ENCODE measurements at regions not wholly inside any gene's neighbourhood (a gene's known extent, or its start where the extent isn't known, plus 50 kb on each side); places are given as distances from the start of the nearest gene placed in this dataset.
"Not testable (repeated sequence)": the region's sequence is repeated elsewhere in the genome, so short reads cannot be mapped to it uniquely, and the experiment has no call there.

- in situ Hi-C loops (cut with MboI; ENCODE audit: low sequenced_read_pairs), result no loop called here
Observed at GRCh38 chr15:92803536-92803851, 96.6 kb upstream of the CHD2 start.

GRCh38 chr15:92803852-92804609 is 96.1 kb upstream of the CHD2 start:
- in situ Hi-C loops (cut with MboI; ENCODE audit: low sequenced_read_pairs), result no loop called here

GRCh38 chr15:92804610-92804936 is 95.6 kb upstream of the CHD2 start:
- in situ Hi-C loops (cut with MboI; ENCODE audit: low sequenced_read_pairs), result not testable (repeated sequence)

GRCh38 chr15:92805080-92805690 is 94.9 kb upstream of the CHD2 start:
- in situ Hi-C loops (cut with MboI; ENCODE audit: low sequenced_read_pairs), result no loop called here

GRCh38 chr15:92806171-92806570 is 94.0 kb upstream of the CHD2 start:
- in situ Hi-C loops (cut with MboI; ENCODE audit: low sequenced_read_pairs), result not testable (repeated sequence)

GRCh38 chr15:92806763-92807162 is 93.4 kb upstream of the CHD2 start:
- in situ Hi-C loops (cut with MboI; ENCODE audit: low sequenced_read_pairs), result no loop called here

- in situ Hi-C loops (cut with MboI; ENCODE audit: low sequenced_read_pairs), result no loop called here
Observed at GRCh38 chr15:92807971-92808571, 92.1 kb upstream of the CHD2 start.

GRCh38 chr15:92808598-92809063 is 91.5 kb upstream of the CHD2 start:
- in situ Hi-C loops (cut with MboI; ENCODE audit: low sequenced_read_pairs), result no loop called here

GRCh38 chr15:92809064-92809879 is 90.9 kb upstream of the CHD2 start:
- in situ Hi-C loops (cut with MboI; ENCODE audit: low sequenced_read_pairs), result no loop called here

GRCh38 chr15:92809880-92810361 is 90.2 kb upstream of the CHD2 start:
- in situ Hi-C loops (cut with MboI; ENCODE audit: low sequenced_read_pairs), result loop anchor here (5.0 to 10.0 kb wide), 2 partner anchors 67 to 105 kb away; no protein-coding TSS in a partner anchor

- in situ Hi-C loops (cut with MboI; ENCODE audit: low sequenced_read_pairs), result loop anchor here (5.0 to 10.0 kb wide), 2 partner anchors 67 to 104 kb away; no protein-coding TSS in a partner anchor
Observed at GRCh38 chr15:92810418-92811138, 89.5 kb upstream of the CHD2 start.

GRCh38 chr15:92811148-92811913 is 88.8 kb upstream of the CHD2 start:
- in situ Hi-C loops (cut with MboI; ENCODE audit: low sequenced_read_pairs), result loop anchor here (5.0 to 10.0 kb wide), 2 partner anchors 66 to 103 kb away; no protein-coding TSS in a partner anchor

GRCh38 chr15:92812271-92812670 is 87.9 kb upstream of the CHD2 start:
- in situ Hi-C loops (cut with MboI; ENCODE audit: low sequenced_read_pairs), result loop anchor here (5.0 to 10.0 kb wide), 2 partner anchors 65 to 103 kb away; no protein-coding TSS in a partner anchor

- in situ Hi-C loops (cut with MboI; ENCODE audit: low sequenced_read_pairs), result loop anchor here (5.0 to 10.0 kb wide), 2 partner anchors 64 to 101 kb away; no protein-coding TSS in a partner anchor
Observed at GRCh38 chr15:92813485-92813884, 86.6 kb upstream of the CHD2 start.

- in situ Hi-C loops (cut with MboI; ENCODE audit: low sequenced_read_pairs), result loop anchor here (10.0 kb wide), 1 partner anchor 97 kb away; no protein-coding TSS in a partner anchor
Observed at GRCh38 chr15:92817339-92817886, 82.7 kb upstream of the CHD2 start.

GRCh38 chr15:92818651-92819277 is 81.4 kb upstream of the CHD2 start:
- in situ Hi-C loops (cut with MboI; ENCODE audit: low sequenced_read_pairs), result loop anchor here (10.0 kb wide), 1 partner anchor 96 kb away; no protein-coding TSS in a partner anchor

- in situ Hi-C loops (cut with MboI; ENCODE audit: low sequenced_read_pairs), result loop anchor here (10.0 kb wide), 1 partner anchor 95 kb away; no protein-coding TSS in a partner anchor
Observed at GRCh38 chr15:92819278-92820235, 80.6 kb upstream of the CHD2 start.

All from HL-60/S4 treated with retinoic acid at 250 ng/mL for 4 days and 3 days (cell line).